HEK293 (cell line): ENCODE measurements at regions not wholly inside any gene's neighbourhood (a gene's known extent, or its start where the extent isn't known, plus 50 kb on each side); places are given as distances from the start of the nearest gene placed in this dataset.

ENCODE experiments used
- CTCF ChIA-PET: fragments of 350-600 bp; formaldehyde crosslinking; extraction: SDS; loops from one replicate; lab custom pipeline; 2021; ENCODE audit warnings: antibody characterized with exemption; lab: Yijun Ruan, JAX
- POLR2A ChIA-PET: fragments of 300-600 bp; formaldehyde crosslinking; extraction: SDS; loops from one replicate; lab custom pipeline; 2020; ENCODE audit warnings: antibody characterized with exemption, inconsistent platforms; lab: Yijun Ruan, JAX
- H3K27ac ChIP-seq: fragments of 200-500 bp; sonication (Bioruptor generic); 2 replicates; pipeline ENCODE4 v1.5.1; 2014; ENCODE audit warnings: low read depth, low read length, control low read depth, inconsistent platforms; ENCODE audit errors: extremely low read depth
- H3K36me3 ChIP-seq, 2 experiments: fragments of 200-500 bp in 1 of 2; sonication (Bioruptor generic) in 1 of 2; 1 replicate in 1 of 2; 2 replicates in 1 of 2; pipeline ENCODE4 v1.5.1; 2014 to 2017; ENCODE audit warnings: inconsistent platforms in 2 of 2, low read length in 2 of 2; ENCODE audit not compliant: control insufficient read depth in 2 of 2, insufficient read depth in 1 of 2
- H3K4me1 ChIP-seq: fragments of 200-500 bp; sonication (Bioruptor generic); 2 replicates; pipeline ENCODE4 v1.5.1; 2014; ENCODE audit warnings: mild to moderate bottlenecking, low read length, inconsistent platforms; ENCODE audit not compliant: control insufficient read depth, insufficient read depth
- H3K4me3 ChIP-seq: 2 replicates; pipeline ENCODE4 v1.5.1; 2011; ENCODE audit warnings: low read depth, mild to moderate bottlenecking, control low read depth, low read length, moderate library complexity
- H3K9me3 ChIP-seq: fragments of 200-500 bp; sonication (Bioruptor generic); 2 replicates; pipeline ENCODE4 v1.5.1; 2014; ENCODE audit warnings: low read depth, low read length, inconsistent platforms; ENCODE audit not compliant: control insufficient read depth, insufficient read depth
- GLI4 ChIP-seq: fragments of 450-650 bp; formaldehyde crosslinking; IDR thresholded peaks from 2 replicates; pipeline ENCODE4 v1.5.1; 2016; ENCODE audit warnings: missing biosample characterization, missing genetic modification characterization
- ZNF112 ChIP-seq: fragments of 450-650 bp; formaldehyde crosslinking; IDR thresholded peaks from 2 replicates; pipeline ENCODE4 v1.5.0; 2017; ENCODE audit warnings: missing biosample characterization, missing genetic modification characterization
- ZNF132 ChIP-seq: fragments of 450-650 bp; formaldehyde crosslinking; IDR thresholded peaks from 2 replicates; pipeline ENCODE4 v1.5.1; 2017; ENCODE audit warnings: missing biosample characterization, missing genetic modification characterization, borderline replicate concordance
- ZNF19 ChIP-seq: fragments of 450-650 bp; formaldehyde crosslinking; IDR thresholded peaks from 2 replicates; pipeline ENCODE4; 2016; ENCODE audit warnings: missing biosample characterization, missing genetic modification characterization, low read depth
- ZNF548 ChIP-seq: fragments of 450-650 bp; formaldehyde crosslinking; IDR thresholded peaks from 2 replicates; pipeline ENCODE4 v1.5.1; 2016; ENCODE audit warnings: missing biosample characterization, missing genetic modification characterization
- ZNF629 ChIP-seq: fragments of 450-650 bp; formaldehyde crosslinking; IDR thresholded peaks from 2 replicates; pipeline ENCODE4 v1.5.1; 2017; ENCODE audit warnings: missing biosample characterization, missing genetic modification characterization
- ZNF776 ChIP-seq: fragments of 450-650 bp; formaldehyde crosslinking; IDR thresholded peaks from 2 replicates; pipeline ENCODE4 v1.5.0; 2017; ENCODE audit warnings: missing biosample characterization, missing genetic modification characterization, borderline replicate concordance
- TF ChIP-seq, protein P1 (sequence below): fragments of 450-650 bp; formaldehyde crosslinking; IDR thresholded peaks from 2 replicates; pipeline ENCODE4 v1.5.1; 2016; ENCODE audit warnings: missing biosample characterization, missing genetic modification characterization
- TF ChIP-seq, protein P2 (sequence below): fragments of 450-650 bp; formaldehyde crosslinking; IDR thresholded peaks from 2 replicates; pipeline ENCODE4 v1.5.1; 2017; ENCODE audit warnings: missing biosample characterization, missing genetic modification characterization
- TF ChIP-seq, protein P3 (sequence below): fragments of 450-650 bp; formaldehyde crosslinking; IDR thresholded peaks from 2 replicates; pipeline ENCODE4 v1.5.1; 2016; ENCODE audit warnings: missing biosample characterization, missing genetic modification characterization, low read depth
- TF ChIP-seq, protein P4 (sequence below): fragments of 450-650 bp; formaldehyde crosslinking; IDR thresholded peaks from 2 replicates; pipeline ENCODE4 v1.5.1; 2016; ENCODE audit warnings: missing biosample characterization, missing genetic modification characterization
- TF ChIP-seq, protein P5 (sequence below): fragments of 450-650 bp; formaldehyde crosslinking; IDR thresholded peaks from 2 replicates; pipeline ENCODE4; 2016; ENCODE audit warnings: missing biosample characterization, missing genetic modification characterization

DNA sequence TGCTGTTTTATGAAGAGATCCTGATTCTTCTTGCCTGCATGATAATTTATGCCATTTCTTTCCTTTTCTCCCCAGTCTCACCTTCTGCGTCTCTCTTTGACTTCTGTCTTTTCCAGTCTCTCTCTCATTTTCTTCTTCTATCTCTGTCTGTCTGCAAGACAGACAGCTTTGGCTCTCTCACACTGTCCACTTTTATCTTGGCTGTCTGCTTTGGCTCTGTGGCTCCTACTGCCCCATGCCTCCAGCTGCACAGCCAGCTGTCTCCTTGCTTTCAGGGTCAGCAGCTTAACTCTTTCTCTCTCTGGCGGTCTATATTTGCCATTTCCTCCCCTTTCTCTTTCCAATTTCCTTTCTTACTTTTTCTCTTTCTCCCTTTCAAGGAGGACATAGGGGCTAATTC, 971.1 kb upstream of the COX7C start:
- H3K27ac ChIP-seq = no peak overlapping the region
- CTCF ChIA-PET = no interaction called here
- TF ChIP-seq ZNF776 (tag by site-specific recombination) = no peak
- TF ChIP-seq ZNF629 (tag by site-specific recombination) = no peak
- TF ChIP-seq, protein P1, sequence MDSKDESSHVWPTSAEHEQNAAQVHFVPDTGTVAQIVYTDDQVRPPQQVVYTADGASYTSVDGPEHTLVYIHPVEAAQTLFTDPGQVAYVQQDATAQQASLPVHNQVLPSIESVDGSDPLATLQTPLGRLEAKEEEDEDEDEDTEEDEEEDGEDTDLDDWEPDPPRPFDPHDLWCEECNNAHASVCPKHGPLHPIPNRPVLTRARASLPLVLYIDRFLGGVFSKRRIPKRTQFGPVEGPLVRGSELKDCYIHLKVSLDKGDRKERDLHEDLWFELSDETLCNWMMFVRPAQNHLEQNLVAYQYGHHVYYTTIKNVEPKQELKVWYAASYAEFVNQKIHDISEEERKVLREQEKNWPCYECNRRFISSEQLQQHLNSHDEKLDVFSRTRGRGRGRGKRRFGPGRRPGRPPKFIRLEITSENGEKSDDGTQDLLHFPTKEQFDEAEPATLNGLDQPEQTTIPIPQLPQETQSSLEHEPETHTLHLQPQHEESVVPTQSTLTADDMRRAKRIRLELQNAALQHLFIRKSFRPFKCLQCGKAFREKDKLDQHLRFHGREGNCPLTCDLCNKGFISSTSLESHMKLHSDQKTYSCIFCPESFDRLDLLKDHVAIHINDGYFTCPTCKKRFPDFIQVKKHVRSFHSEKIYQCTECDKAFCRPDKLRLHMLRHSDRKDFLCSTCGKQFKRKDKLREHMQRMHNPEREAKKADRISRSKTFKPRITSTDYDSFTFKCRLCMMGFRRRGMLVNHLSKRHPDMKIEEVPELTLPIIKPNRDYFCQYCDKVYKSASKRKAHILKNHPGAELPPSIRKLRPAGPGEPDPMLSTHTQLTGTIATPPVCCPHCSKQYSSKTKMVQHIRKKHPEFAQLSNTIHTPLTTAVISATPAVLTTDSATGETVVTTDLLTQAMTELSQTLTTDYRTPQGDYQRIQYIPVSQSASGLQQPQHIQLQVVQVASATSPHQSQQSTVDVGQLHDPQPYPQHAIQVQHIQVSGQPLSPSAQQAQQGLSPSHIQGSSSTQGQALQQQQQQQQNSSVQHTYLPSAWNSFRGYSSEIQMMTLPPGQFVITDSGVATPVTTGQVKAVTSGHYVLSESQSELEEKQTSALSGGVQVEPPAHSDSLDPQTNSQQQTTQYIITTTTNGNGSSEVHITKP (tag by site-specific recombination) = no peak
- TF ChIP-seq ZNF548 (tag by site-specific recombination) = no peak
- no peak for TF ChIP-seq ZNF112 (tag by site-specific recombination)
- TF ChIP-seq, protein P2, sequence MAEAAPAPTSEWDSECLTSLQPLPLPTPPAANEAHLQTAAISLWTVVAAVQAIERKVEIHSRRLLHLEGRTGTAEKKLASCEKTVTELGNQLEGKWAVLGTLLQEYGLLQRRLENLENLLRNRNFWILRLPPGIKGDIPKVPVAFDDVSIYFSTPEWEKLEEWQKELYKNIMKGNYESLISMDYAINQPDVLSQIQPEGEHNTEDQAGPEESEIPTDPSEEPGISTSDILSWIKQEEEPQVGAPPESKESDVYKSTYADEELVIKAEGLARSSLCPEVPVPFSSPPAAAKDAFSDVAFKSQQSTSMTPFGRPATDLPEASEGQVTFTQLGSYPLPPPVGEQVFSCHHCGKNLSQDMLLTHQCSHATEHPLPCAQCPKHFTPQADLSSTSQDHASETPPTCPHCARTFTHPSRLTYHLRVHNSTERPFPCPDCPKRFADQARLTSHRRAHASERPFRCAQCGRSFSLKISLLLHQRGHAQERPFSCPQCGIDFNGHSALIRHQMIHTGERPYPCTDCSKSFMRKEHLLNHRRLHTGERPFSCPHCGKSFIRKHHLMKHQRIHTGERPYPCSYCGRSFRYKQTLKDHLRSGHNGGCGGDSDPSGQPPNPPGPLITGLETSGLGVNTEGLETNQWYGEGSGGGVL (tag by site-specific recombination) = no peak
- TF ChIP-seq ZNF132 (tag by site-specific recombination) = no peak
- TF ChIP-seq ZNF19 (tag by site-specific recombination) = no peak
- no peak for TF ChIP-seq GLI4
- no peaks in the 10 kb centered on the region for H3K9me3 ChIP-seq
- H3K4me1 ChIP-seq = no peaks in the 10 kb centered on the region
- H3K36me3 ChIP-seq = no peaks in the 10 kb centered on the region
- no peak overlapping the region for H3K4me3 ChIP-seq
- POLR2A ChIA-PET = no interaction called here

DNA sequence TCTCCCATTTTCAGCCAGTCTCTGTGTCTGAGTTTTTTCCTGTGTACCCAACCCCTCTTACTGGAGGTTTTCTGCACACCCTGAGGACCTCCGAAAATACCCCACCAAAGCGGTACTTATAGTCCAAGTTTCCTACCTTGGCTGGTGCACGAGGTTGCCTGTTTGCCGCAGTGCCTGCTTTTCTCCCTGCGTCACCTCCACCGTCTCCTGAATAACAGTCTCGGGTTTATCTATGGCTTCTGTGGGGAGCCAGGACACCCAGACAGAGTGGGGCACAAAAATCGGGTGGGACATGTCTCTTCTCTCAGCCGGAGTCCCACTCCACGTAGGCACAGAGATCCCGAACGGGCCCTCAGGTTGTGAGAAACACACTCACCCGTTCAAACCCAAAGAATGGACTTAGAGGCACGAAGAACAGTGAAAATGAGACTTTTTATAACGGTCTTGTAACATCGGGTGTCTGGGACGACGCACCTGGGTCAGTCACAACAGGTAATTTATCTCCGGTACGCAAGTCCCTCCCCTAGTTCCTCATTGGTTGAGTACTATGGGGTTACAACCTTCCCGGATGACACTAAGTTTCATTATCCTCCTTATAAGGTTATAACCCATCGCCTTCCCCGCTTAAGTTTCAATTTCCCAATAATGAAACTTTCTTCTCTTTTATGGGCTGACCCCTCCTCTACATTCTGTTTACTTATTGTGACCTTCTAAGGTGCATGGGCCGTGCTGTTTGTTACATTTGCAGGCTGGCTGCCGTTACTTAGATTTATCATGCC, 970.2 kb upstream of the COX7C start:
- POLR2A ChIA-PET = no interaction called here
- no peaks in the 10 kb centered on the region for H3K36me3 ChIP-seq
- H3K4me1 ChIP-seq = no peaks in the 10 kb centered on the region
- TF ChIP-seq, protein P3, sequence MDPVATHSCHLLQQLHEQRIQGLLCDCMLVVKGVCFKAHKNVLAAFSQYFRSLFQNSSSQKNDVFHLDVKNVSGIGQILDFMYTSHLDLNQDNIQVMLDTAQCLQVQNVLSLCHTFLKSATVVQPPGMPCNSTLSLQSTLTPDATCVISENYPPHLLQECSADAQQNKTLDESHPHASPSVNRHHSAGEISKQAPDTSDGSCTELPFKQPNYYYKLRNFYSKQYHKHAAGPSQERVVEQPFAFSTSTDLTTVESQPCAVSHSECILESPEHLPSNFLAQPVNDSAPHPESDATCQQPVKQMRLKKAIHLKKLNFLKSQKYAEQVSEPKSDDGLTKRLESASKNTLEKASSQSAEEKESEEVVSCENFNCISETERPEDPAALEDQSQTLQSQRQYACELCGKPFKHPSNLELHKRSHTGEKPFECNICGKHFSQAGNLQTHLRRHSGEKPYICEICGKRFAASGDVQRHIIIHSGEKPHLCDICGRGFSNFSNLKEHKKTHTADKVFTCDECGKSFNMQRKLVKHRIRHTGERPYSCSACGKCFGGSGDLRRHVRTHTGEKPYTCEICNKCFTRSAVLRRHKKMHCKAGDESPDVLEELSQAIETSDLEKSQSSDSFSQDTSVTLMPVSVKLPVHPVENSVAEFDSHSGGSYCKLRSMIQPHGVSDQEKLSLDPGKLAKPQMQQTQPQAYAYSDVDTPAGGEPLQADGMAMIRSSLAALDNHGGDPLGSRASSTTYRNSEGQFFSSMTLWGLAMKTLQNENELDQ (tag by site-specific recombination) = no peak
- TF ChIP-seq, protein P4, sequence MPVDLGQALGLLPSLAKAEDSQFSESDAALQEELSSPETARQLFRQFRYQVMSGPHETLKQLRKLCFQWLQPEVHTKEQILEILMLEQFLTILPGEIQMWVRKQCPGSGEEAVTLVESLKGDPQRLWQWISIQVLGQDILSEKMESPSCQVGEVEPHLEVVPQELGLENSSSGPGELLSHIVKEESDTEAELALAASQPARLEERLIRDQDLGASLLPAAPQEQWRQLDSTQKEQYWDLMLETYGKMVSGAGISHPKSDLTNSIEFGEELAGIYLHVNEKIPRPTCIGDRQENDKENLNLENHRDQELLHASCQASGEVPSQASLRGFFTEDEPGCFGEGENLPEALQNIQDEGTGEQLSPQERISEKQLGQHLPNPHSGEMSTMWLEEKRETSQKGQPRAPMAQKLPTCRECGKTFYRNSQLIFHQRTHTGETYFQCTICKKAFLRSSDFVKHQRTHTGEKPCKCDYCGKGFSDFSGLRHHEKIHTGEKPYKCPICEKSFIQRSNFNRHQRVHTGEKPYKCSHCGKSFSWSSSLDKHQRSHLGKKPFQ (tag by site-specific recombination) = no peak
- TF ChIP-seq, protein P5, sequence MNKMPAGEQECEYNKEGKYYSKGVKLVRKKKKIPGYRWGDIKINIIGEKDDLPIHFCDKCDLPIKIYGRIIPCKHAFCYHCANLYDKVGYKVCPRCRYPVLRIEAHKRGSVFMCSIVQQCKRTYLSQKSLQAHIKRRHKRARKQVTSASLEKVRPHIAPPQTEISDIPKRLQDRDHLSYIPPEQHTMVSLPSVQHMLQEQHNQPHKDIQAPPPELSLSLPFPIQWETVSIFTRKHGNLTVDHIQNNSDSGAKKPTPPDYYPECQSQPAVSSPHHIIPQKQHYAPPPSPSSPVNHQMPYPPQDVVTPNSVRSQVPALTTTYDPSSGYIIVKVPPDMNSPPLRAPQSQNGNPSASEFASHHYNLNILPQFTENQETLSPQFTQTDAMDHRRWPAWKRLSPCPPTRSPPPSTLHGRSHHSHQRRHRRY = no peak
- H3K27ac ChIP-seq = no peak overlapping the region
- no peak overlapping the region for H3K4me3 ChIP-seq
- no peaks in the 10 kb centered on the region for H3K9me3 ChIP-seq
- CTCF ChIA-PET = no interaction called here
